H9 (cell line): ENCODE measurements at regions not wholly inside any gene's neighbourhood (a gene's known extent, or its start where the extent isn't known, plus 50 kb on each side); places are given as distances from the start of the nearest gene placed in this dataset.

Experiments used
- DNase-seq: peaks from one replicate; pipeline ENCODE4 v3.0.0-alpha.2; 2017
- H2AFZ ChIP-seq: one replicate; pipeline ENCODE4 v1.6.1; 2013; ENCODE audit warnings: mild to moderate bottlenecking, low read length, control low read depth, moderate library complexity
- H2AK5ac ChIP-seq: 2 replicates; pipeline ENCODE4 v1.6.1; 2013; ENCODE audit warnings: low read length, control low read depth, mixed read lengths; ENCODE audit not compliant: insufficient read length
- H2BK120ac ChIP-seq: one replicate; pipeline ENCODE4 v1.6.1; 2013; ENCODE audit warnings: low read depth, mild to moderate bottlenecking, low read length, control low read depth, inconsistent platforms; ENCODE audit not compliant: poor library complexity, severe bottlenecking
- H2BK12ac ChIP-seq: 2 replicates; pipeline ENCODE4 v1.6.1; 2013; ENCODE audit warnings: low read length, control low read depth, mixed read lengths, low read depth; ENCODE audit not compliant: insufficient read length
- H2BK15ac ChIP-seq: 2 replicates; pipeline ENCODE4 v1.6.1; 2013; ENCODE audit warnings: low read depth, low read length, control low read depth
- H2BK20ac ChIP-seq: one replicate; pipeline ENCODE4 v1.6.1; 2013; ENCODE audit warnings: low read depth, mild to moderate bottlenecking, low read length, control low read depth, inconsistent platforms; ENCODE audit not compliant: poor library complexity, severe bottlenecking
- H2BK5ac ChIP-seq: 2 replicates; pipeline ENCODE4 v1.6.1; 2013; ENCODE audit warnings: low read length, control low read depth, mixed read lengths; ENCODE audit not compliant: insufficient read length
- H3K14ac ChIP-seq: 2 replicates; pipeline ENCODE4 v1.6.1; 2013; ENCODE audit warnings: low read length, control low read depth; ENCODE audit not compliant: insufficient read depth
- H3K18ac ChIP-seq: 2 replicates; pipeline ENCODE4 v1.6.1; 2013; ENCODE audit warnings: low read depth, mild to moderate bottlenecking, mixed read lengths, low read length, control low read depth; ENCODE audit not compliant: insufficient read length
- H3K23ac ChIP-seq: 2 replicates; pipeline ENCODE4 v1.6.1; 2013; ENCODE audit warnings: low read length, control low read depth, mixed read lengths, low read depth; ENCODE audit not compliant: insufficient read length
- H3K23me2 ChIP-seq: 2 replicates; pipeline ENCODE4 v1.6.1; 2013; ENCODE audit warnings: low read depth, mild to moderate bottlenecking, mixed read lengths, low read length, control low read depth; ENCODE audit not compliant: insufficient read length, poor library complexity, severe bottlenecking
- H3K27ac ChIP-seq: 2 replicates; pipeline ENCODE4 v1.5.1; 2013; ENCODE audit warnings: low read length, control low read depth, mixed read lengths, low read depth; ENCODE audit not compliant: insufficient read length
- H3K27me3 ChIP-seq: 2 replicates; pipeline ENCODE4 v1.6.1; 2013; ENCODE audit warnings: low read length, control low read depth, inconsistent platforms; ENCODE audit not compliant: insufficient read depth
- H3K4ac ChIP-seq: 2 replicates; pipeline ENCODE4 v1.6.1; 2013; ENCODE audit warnings: low read depth, mild to moderate bottlenecking, control low read depth, inconsistent platforms, low read length, moderate library complexity
- H3K4me1 ChIP-seq: 2 replicates; pipeline ENCODE4 v1.6.1; 2013; ENCODE audit warnings: low read length, control low read depth, inconsistent platforms; ENCODE audit not compliant: insufficient read depth
- H3K4me2 ChIP-seq: 2 replicates; pipeline ENCODE4 v1.6.1; 2013; ENCODE audit warnings: low read length, control low read depth, mixed read lengths; ENCODE audit not compliant: insufficient read length, insufficient read depth
- H3K56ac ChIP-seq: 2 replicates; pipeline ENCODE4 v1.6.1; 2013; ENCODE audit warnings: low read depth, mild to moderate bottlenecking, mixed read lengths, low read length, control low read depth; ENCODE audit not compliant: insufficient read length
- H3K79me1 ChIP-seq: 2 replicates; pipeline ENCODE4 v1.6.1; 2013; ENCODE audit warnings: low read depth, mild to moderate bottlenecking, moderate library complexity, low read length, control low read depth, inconsistent platforms; ENCODE audit not compliant: insufficient read depth, poor library complexity, severe bottlenecking
- H3K79me2 ChIP-seq: 2 replicates; pipeline ENCODE4 v1.6.1; 2013; ENCODE audit warnings: low read length, control low read depth, inconsistent platforms; ENCODE audit not compliant: insufficient read depth
- H3K9ac ChIP-seq: 2 replicates; pipeline ENCODE4 v1.6.1; 2013; ENCODE audit warnings: low read length, control low read depth, mixed read lengths; ENCODE audit not compliant: insufficient read length; ENCODE audit errors: extremely low read depth
- H3K9me3 ChIP-seq: one replicate; pipeline ENCODE4 v1.6.1; 2013; ENCODE audit warnings: low read depth, low read length, inconsistent platforms; ENCODE audit not compliant: control insufficient read depth
- H3T11ph ChIP-seq: one replicate; pipeline ENCODE4 v1.6.1; 2013; ENCODE audit warnings: mild to moderate bottlenecking, low read length, control low read depth, inconsistent platforms
- H4K20me1 ChIP-seq: one replicate; pipeline ENCODE4 v1.6.1; 2013; ENCODE audit not compliant: control insufficient read depth, insufficient read length, insufficient read depth
- H4K5ac ChIP-seq: 2 replicates; pipeline ENCODE4 v1.6.1; 2013; ENCODE audit warnings: low read depth, mild to moderate bottlenecking, mixed read lengths, low read length, control low read depth; ENCODE audit not compliant: insufficient read length
- H4K8ac ChIP-seq: replicated peaks from 2 replicates; pipeline ENCODE4 v1.6.1; 2013; ENCODE audit warnings: low read length, control low read depth, mixed read lengths, low read depth; ENCODE audit not compliant: insufficient read length
- H4K91ac ChIP-seq: 2 replicates; pipeline ENCODE4 v1.6.1; 2013; ENCODE audit warnings: low read depth, mild to moderate bottlenecking, moderate library complexity, mixed read lengths, low read length, control low read depth; ENCODE audit not compliant: insufficient read length
- H3K27ac Mint-ChIP-seq, 3 experiments: 2 replicates in 2 of 3; 3 replicates in 1 of 3; pipeline ENCODE4 v1.8.0; 2020 to 2021; ENCODE audit warnings: mixed read lengths in 3 of 3, mild to moderate bottlenecking in 1 of 3, moderate library complexity in 1 of 3
- H3K27me3 Mint-ChIP-seq: 2 replicates; pipeline ENCODE4 v1.8.0; 2021; ENCODE audit warnings: low read depth, mild to moderate bottlenecking, moderate library complexity, mixed read lengths
- H3K36me3 Mint-ChIP-seq, 3 experiments: 2 replicates in 2 of 3; 3 replicates in 1 of 3; pipeline ENCODE4 v1.8.0; 2020 to 2021; ENCODE audit warnings: low read depth in 3 of 3, mixed read lengths in 3 of 3; ENCODE audit not compliant: insufficient read depth in 1 of 3
- H3K4me1 Mint-ChIP-seq, 2 experiments: 2 replicates each; pipeline ENCODE4 v1.8.0; 2020; ENCODE audit warnings: mixed read lengths in 2 of 2
- H3K4me3 Mint-ChIP-seq, 2 experiments: 2 replicates in 1 of 2; 3 replicates in 1 of 2; pipeline ENCODE4 v1.8.0; 2020 to 2021; ENCODE audit warnings: mild to moderate bottlenecking in 2 of 2, mixed read lengths in 2 of 2, moderate library complexity in 1 of 2
- H3K9me3 Mint-ChIP-seq, 2 experiments: 2 replicates in 1 of 2; 3 replicates in 1 of 2; pipeline ENCODE4 v1.8.0; 2020; ENCODE audit warnings: mild to moderate bottlenecking in 2 of 2, mixed read lengths in 2 of 2, moderate library complexity in 1 of 2
- CTCF ChIP-seq: fragments of 200-600 bp; sonication (generic); conservative IDR thresholded peaks from 3 replicates; pipeline ENCODE4 v1.8.0; 2021; ENCODE audit warnings: antibody characterized with exemption, mild to moderate bottlenecking
- WGBS: extraction: QIAGEN DNeasy Blood & Tissue Kit; methylation state at CpG from one replicate; pipeline ENCODE4 v1.1.7; 2013; ENCODE audit warnings: missing lambda C conversion rate, low lambda C conversion rate, mixed read lengths; ENCODE audit not compliant: insufficient read length; ENCODE audit errors: extremely low coverage; 5-methylcytosine and 5-hydroxymethylcytosine counted together

- H3K27ac ChIP-seq: no peak overlapping the region
- Mint-ChIP-seq H3K4me1 (0 out of 4 replicates have a peak, but pooled peaks cover 0 to 3% of the 10 kb centered on the region in 2 experiments), H3K27me3 (no peaks in the 10 kb centered on the region), H3K9me3 (no peaks in the 10 kb centered on the region; a peak in 1 of 5 replicates), H3K36me3 (no peaks in the 10 kb centered on the region; a peak in 2 of 7 replicates), H3K4me3 (no peak overlapping the region), H3K27ac (no peak overlapping the region)
- TF ChIP-seq CTCF: no peak
- H2AFZ ChIP-seq: no peak overlapping the region
- no peak overlapping the region for H2AK5ac ChIP-seq
- no peak overlapping the region for H3T11ph ChIP-seq
- H4K91ac ChIP-seq: no peak overlapping the region
- no peaks in the 10 kb centered on the region for H3K79me1 ChIP-seq
- no peak overlapping the region for H2BK120ac ChIP-seq
- no peak overlapping the region for H2BK15ac ChIP-seq
- no peaks in the 10 kb centered on the region for H4K20me1 ChIP-seq
- no peak overlapping the region for H3K56ac ChIP-seq
- H3K4me2 ChIP-seq: no peak overlapping the region
- WGBS: no CpG with 5 or more reads among the region's 2 CpGs
- no peak overlapping the region for H3K14ac ChIP-seq
- no peaks in the 10 kb centered on the region for H3K4me1 ChIP-seq
- H4K8ac ChIP-seq: no peak overlapping the region
- H3K9ac ChIP-seq: no peak overlapping the region
- H3K79me2 ChIP-seq: no peaks in the 10 kb centered on the region
- no peaks in the 10 kb centered on the region for H3K9me3 ChIP-seq
- no peak for DNase-seq
- H3K23me2 ChIP-seq: no peaks in the 10 kb centered on the region
- H3K18ac ChIP-seq: no peak overlapping the region
- no peak overlapping the region for H2BK20ac ChIP-seq
- no peak overlapping the region for H3K23ac ChIP-seq
- H2BK12ac ChIP-seq: no peak overlapping the region
- no peak overlapping the region for H3K4ac ChIP-seq
- H2BK5ac ChIP-seq: no peak overlapping the region
- H3K27me3 ChIP-seq: no peaks in the 10 kb centered on the region
- no peak overlapping the region for H4K5ac ChIP-seq
Measured at GRCh38 chr6:112481211-112481610, 134.1 kb downstream of the RFPL4B start.
